GM23338 (cell line): ENCODE measurements at regions not wholly inside any gene's neighbourhood (a gene's known extent, or its start where the extent isn't known, plus 50 kb on each side); places are given as distances from the start of the nearest gene placed in this dataset.

Experiments used
- ATAC-seq: fragments of 200-7000 bp; cut with Tn5 transposase; 3 replicates; pipeline ENCODE4 v1.9.1; 2020
- DNase-seq: peaks from one replicate; pipeline ENCODE4 v3.0.0-alpha.2; 2015; ENCODE audit warnings: low spot score
- H2AFZ ChIP-seq: fragments of 200-600 bp; sonication (generic); 2 replicates; pipeline ENCODE4 v1.8.0; 2016; ENCODE audit warnings: antibody characterized with exemption, mild to moderate bottlenecking, moderate library complexity
- H3F3A ChIP-seq: fragments of 200-600 bp; sonication (generic); replicated peaks from 2 replicates; pipeline ENCODE4 v1.8.0; 2017; ENCODE audit warnings: antibody characterized with exemption, mixed run types, low read depth
- H3K27ac ChIP-seq: fragments of 200-600 bp; sonication (generic); 2 replicates; pipeline ENCODE4 v1.6.1; 2016; ENCODE audit warnings: low read depth
- H3K27me3 ChIP-seq: fragments of 200-600 bp; sonication (generic); 2 replicates; pipeline ENCODE4 v1.8.0; 2016; ENCODE audit warnings: mild to moderate bottlenecking, mixed run types, moderate library complexity; ENCODE audit not compliant: insufficient read depth
- H3K36me3 ChIP-seq: fragments of 200-600 bp; sonication (generic); 2 replicates; pipeline ENCODE4 v1.8.0; 2016; ENCODE audit warnings: mild to moderate bottlenecking; ENCODE audit not compliant: insufficient read depth
- H3K4me1 ChIP-seq: fragments of 200-600 bp; sonication (generic); 2 replicates; pipeline ENCODE4 v1.8.0; 2016; ENCODE audit warnings: mild to moderate bottlenecking, moderate library complexity; ENCODE audit not compliant: insufficient read depth
- H3K4me2 ChIP-seq: fragments of 200-600 bp; sonication (generic); 2 replicates; pipeline ENCODE4 v1.7.1; 2017; ENCODE audit warnings: mixed run types
- H3K4me3 ChIP-seq: fragments of 200-600 bp; sonication (generic); 2 replicates; pipeline ENCODE4 v1.6.1; 2016; ENCODE audit warnings: mixed run types
- H3K79me2 ChIP-seq: fragments of 200-600 bp; sonication (generic); replicated peaks from 2 replicates; pipeline ENCODE4 v1.8.0; 2017; ENCODE audit warnings: mild to moderate bottlenecking; ENCODE audit not compliant: insufficient read depth
- H3K9me2 ChIP-seq: fragments of 200-600 bp; sonication (generic); 2 replicates; pipeline ENCODE4 v1.8.0; 2017; ENCODE audit not compliant: insufficient read depth
- H4K20me1 ChIP-seq: fragments of 200-600 bp; sonication (generic); replicated peaks from 2 replicates; pipeline ENCODE4 v1.8.0; 2017; ENCODE audit warnings: mild to moderate bottlenecking; ENCODE audit not compliant: insufficient read depth
- H3K27ac Mint-ChIP-seq: 2 replicates; pipeline ENCODE4 v1.8.0; 2020; ENCODE audit warnings: inconsistent platforms, mild to moderate bottlenecking, moderate library complexity, mixed read lengths
- H3K27me3 Mint-ChIP-seq: 3 replicates; pipeline ENCODE4 v1.8.0; 2022; ENCODE audit warnings: low read depth, mild to moderate bottlenecking, moderate library complexity, mixed read lengths, inconsistent platforms; ENCODE audit not compliant: insufficient read depth, poor library complexity
- H3K36me3 Mint-ChIP-seq: 3 replicates; pipeline ENCODE4 v1.8.0; 2021; ENCODE audit warnings: low read depth, mild to moderate bottlenecking, inconsistent platforms, moderate library complexity, mixed read lengths
- H3K4me1 Mint-ChIP-seq: 3 replicates; pipeline ENCODE4 v1.8.0; 2020; ENCODE audit warnings: mild to moderate bottlenecking, inconsistent platforms, mixed read lengths
- H3K4me3 Mint-ChIP-seq: 3 replicates; pipeline ENCODE4 v1.8.0; 2021; ENCODE audit warnings: moderate library complexity, mild to moderate bottlenecking, inconsistent platforms, mixed read lengths
- H3K9me3 Mint-ChIP-seq: 3 replicates; pipeline ENCODE4 v1.8.0; 2020; ENCODE audit warnings: moderate library complexity, mild to moderate bottlenecking, inconsistent platforms, mixed read lengths
- CREB1 ChIP-seq: fragments of 250-450 bp; sonication (Bioruptor Pico); IDR thresholded peaks from 2 replicates; pipeline ENCODE4 v1.5.0; 2020; ENCODE audit warnings: low read depth, mild to moderate bottlenecking, moderate library complexity
- ETS1 ChIP-seq: IDR thresholded peaks from 2 replicates; pipeline ENCODE4 v1.6.1; 2016; ENCODE audit warnings: antibody characterized with exemption
- EZH2 ChIP-seq: fragments of 200-600 bp; sonication (generic); IDR thresholded peaks from one replicate; pipeline ENCODE4 v1.8.0; 2017; ENCODE audit warnings: antibody characterized with exemption, mild to moderate bottlenecking, low read depth; ENCODE audit not compliant: unreplicated experiment
- EZH2phosphoT487 ChIP-seq: fragments of 200-600 bp; sonication (generic); IDR thresholded peaks from one replicate; pipeline ENCODE4 v1.8.1; 2018; ENCODE audit warnings: antibody characterized with exemption; ENCODE audit not compliant: unreplicated experiment
- JUNB ChIP-seq: IDR thresholded peaks from one replicate; pipeline ENCODE4 v1.6.1; 2016; ENCODE audit warnings: antibody characterized with exemption; ENCODE audit not compliant: unreplicated experiment
- NANOG ChIP-seq: IDR thresholded peaks from 2 replicates; pipeline ENCODE4 v1.6.1; 2016; ENCODE audit warnings: antibody characterized with exemption, borderline replicate concordance
- POLR2AphosphoS5 ChIP-seq: IDR thresholded peaks from 2 replicates; pipeline ENCODE4 v1.6.1; 2016; ENCODE audit warnings: antibody characterized with exemption, low read depth
- STAT1 ChIP-seq: IDR thresholded peaks from one replicate; pipeline ENCODE4 v1.6.1; 2016; ENCODE audit warnings: antibody characterized with exemption; ENCODE audit not compliant: unreplicated experiment
- ZNF331 ChIP-seq: fragments of 250-450 bp; sonication (Bioruptor Pico); IDR thresholded peaks from 2 replicates; pipeline ENCODE4 v1.5.0; 2020; ENCODE audit warnings: low read depth, mild to moderate bottlenecking, moderate library complexity
- ZNF462 ChIP-seq: fragments of 250-450 bp; sonication (Bioruptor Pico); IDR thresholded peaks from 2 replicates; pipeline ENCODE4 v1.5.0; 2020; ENCODE audit warnings: mild to moderate bottlenecking, moderate library complexity

GRCh38 chr3:41131224-41131623 lies 68.1 kb upstream of the CTNNB1 start:
- Mint-ChIP-seq H3K36me3 (peaks cover 23% of the 10 kb centered on the region), H3K27ac (no peak overlapping the region), H3K9me3 (peaks cover 33% of the 10 kb centered on the region), H3K4me3 (no peak overlapping the region), H3K4me1 (peaks cover 11% of the 10 kb centered on the region; the same call in 2 of the 3 replicates), H3K27me3 (peaks cover 3% of the 10 kb centered on the region)
- Histone ChIP-seq H3K36me3 (no peaks in the 10 kb centered on the region; the same call in 1 of the 2 replicates), H2AFZ (peak overlapping the region; percentile 57; the same call in 1 of the 2 replicates), H3K79me2 (no peaks in the 10 kb centered on the region), H3K4me2 (no peak overlapping the region), H3K4me3 (no peak overlapping the region), H3K27me3 (no peaks in the 10 kb centered on the region), H3K9me2 (0 out of 2 replicates have a peak, but pooled peaks cover 10% of the 10 kb centered on the region), H3F3A (no peaks in the 10 kb centered on the region), H3K27ac (no peak overlapping the region), H3K4me1 (no peaks in the 10 kb centered on the region; the same call in 1 of the 2 replicates), H4K20me1 (no peaks in the 10 kb centered on the region)
- ATAC-seq: peak; percentile 66
- peak; percentile 23 for DNase-seq
- TF ChIP-seq EZH2: no peak
- TF ChIP-seq NANOG: no peak
- no peak for TF ChIP-seq EZH2phosphoT487
- TF ChIP-seq ETS1: no peak

GRCh38 chr3:41137686-41138111 lies 61.6 kb upstream of the CTNNB1 start:
- no peak for ATAC-seq
- DNase-seq: no peak
- H3K4me3 Mint-ChIP-seq: no peak overlapping the region

GRCh38 chr3:41138146-41138545 lies 61.2 kb upstream of the CTNNB1 start:
- H3K9me2 ChIP-seq: peaks cover 15% of the 10 kb centered on the region; the same call in 1 of the 2 replicates
- Mint-ChIP-seq H3K9me3 (no peaks in the 10 kb centered on the region), H3K36me3 (no peaks in the 10 kb centered on the region; the same call in 2 of the 3 replicates), H3K27ac (no peak overlapping the region), H3K4me3 (no peak overlapping the region), H3K4me1 (peaks cover 6% of the 10 kb centered on the region; the same call in 2 of the 3 replicates), H3K27me3 (peaks cover 2% of the 10 kb centered on the region)
- H2AFZ ChIP-seq: no peak overlapping the region
- no peaks in the 10 kb centered on the region for H4K20me1 ChIP-seq
- no peaks in the 10 kb centered on the region for H3K79me2 ChIP-seq
- H3K27me3 ChIP-seq: no peaks in the 10 kb centered on the region
- H3K4me1 ChIP-seq: no peaks in the 10 kb centered on the region
- no peaks in the 10 kb centered on the region for H3K36me3 ChIP-seq
- no peak for DNase-seq
- no peak for ATAC-seq
- H3K27ac ChIP-seq: no peak overlapping the region
- no peak overlapping the region for H3K4me3 ChIP-seq
- H3F3A ChIP-seq: no peaks in the 10 kb centered on the region
- H3K4me2 ChIP-seq: no peak overlapping the region
- TF ChIP-seq STAT1 (no peak), ZNF462 (CRISPR knock-in tag) (no peak), JUNB (no peak), EZH2 (no peak), POLR2AphosphoS5 (no peak), NANOG (no peak), CREB1 (no peak)

More at GRCh38 chr3:41137686-41138111, 61.6 kb upstream of the CTNNB1 start:
- Histone ChIP-seq H3K79me2 (no peaks in the 10 kb centered on the region), H3K27me3 (no peaks in the 10 kb centered on the region), H3K9me2 (peaks cover 15% of the 10 kb centered on the region; the same call in 1 of the 2 replicates), H4K20me1 (no peaks in the 10 kb centered on the region), H3K36me3 (no peaks in the 10 kb centered on the region), H2AFZ (no peak overlapping the region), H3F3A (no peaks in the 10 kb centered on the region), H3K4me1 (no peaks in the 10 kb centered on the region), H3K4me3 (no peak overlapping the region), H3K27ac (no peak overlapping the region), H3K4me2 (no peak overlapping the region)
- Mint-ChIP-seq H3K36me3 (no peaks in the 10 kb centered on the region; the same call in 2 of the 3 replicates), H3K27me3 (peaks cover 2% of the 10 kb centered on the region), H3K27ac (no peak overlapping the region), H3K4me1 (peaks cover 6% of the 10 kb centered on the region; the same call in 2 of the 3 replicates), H3K9me3 (no peaks in the 10 kb centered on the region)
- no peak for TF ChIP-seq ZNF331 (CRISPR knock-in tag)
- TF ChIP-seq EZH2phosphoT487: no peak
- no peak for TF ChIP-seq NANOG
- no peak for TF ChIP-seq JUNB
